Naive thymus-derived CD8-positive, alpha-beta T cell (primary cell): ENCODE measurements at regions not wholly inside any gene's neighbourhood (a gene's known extent, or its start where the extent isn't known, plus 50 kb on each side); places are given as distances from the start of the nearest gene placed in this dataset.
A peak's percentile ranks its signal among the peaks of the same experiment; 100 is the strongest.

ENCODE experiments used
- ATAC-seq, 2 donors: fragments of 150-1000 bp; cut with Tn5 transposase in 1 of 2; sonication (Bioruptor Pico), chemical (Tn5 transposase) in 1 of 2; 1 replicate in 1 of 2; 2 replicates in 1 of 2; pipeline ENCODE4 v1.10.0; 2021; ENCODE audit warnings: mild to moderate bottlenecking in 2 of 2, moderate library complexity in 2 of 2
- POLR2A ChIA-PET: fragments of 350-600 bp; sonication (Branson Sonifier 250); formaldehyde crosslinking; loops from one replicate; lab custom pipeline; 2021; ENCODE audit warnings: antibody characterized with exemption; lab: Charles Lee
- DNase-seq, 10 donors: peaks; one replicate each; pipeline versions ENCODE4 v3.0.0 to v3.0.0-alpha.2; 2020 to 2022
- H3K27ac Mint-ChIP-seq, 10 donors: one replicate each; pipeline ENCODE4 v1.8.0; 2020 to 2022; ENCODE audit warnings: mild to moderate bottlenecking in 10 of 10, mixed read lengths in 10 of 10, moderate library complexity in 4 of 10, inconsistent platforms in 1 of 10
- H3K27me3 Mint-ChIP-seq, 5 donors: one replicate each; pipeline ENCODE4 v1.8.0; 2021 to 2022; ENCODE audit warnings: mixed read lengths in 5 of 5
- H3K36me3 Mint-ChIP-seq, 3 donors: one replicate each; pipeline ENCODE4 v1.8.0; 2020 to 2022; ENCODE audit warnings: mixed read lengths in 3 of 3, mild to moderate bottlenecking in 2 of 3, inconsistent platforms in 1 of 3
- H3K4me1 Mint-ChIP-seq, 4 donors: one replicate each; pipeline ENCODE4 v1.8.0; 2021 to 2022; ENCODE audit warnings: mixed read lengths in 4 of 4
- H3K4me3 Mint-ChIP-seq, 10 donors: one replicate each; pipeline ENCODE4 v1.8.0; 2020 to 2022; ENCODE audit warnings: mild to moderate bottlenecking in 10 of 10, mixed read lengths in 10 of 10, moderate library complexity in 6 of 10, inconsistent platforms in 1 of 10
- H3K9me3 Mint-ChIP-seq, 9 donors: one replicate each; pipeline ENCODE4 v1.8.0; 2020 to 2022; ENCODE audit warnings: mixed read lengths in 9 of 9, mild to moderate bottlenecking in 3 of 9, inconsistent platforms in 1 of 9, moderate library complexity in 1 of 9

GRCh38 chr5:40384782-40385390, 294.8 kb upstream of the PTGER4 start:
- Mint-ChIP-seq H3K27me3 (no peaks in the 10 kb centered on the region), H3K36me3 (no peaks in the 10 kb centered on the region), H3K4me3 (peak overlapping the region in 8 of 10 donors; percentile 5 to 68 (median 21)), H3K9me3 (peaks cover 0 to 3% (median 0%) of the 10 kb centered on the region in 9 donors), H3K4me1 (peaks cover 9 to 81% (median 56%) of the 10 kb centered on the region in 4 donors), H3K27ac (peak overlapping the region; percentile 1 to 81 (median 52))
- ATAC-seq, result peak; percentile 19 to 20
- POLR2A ChIA-PET, result interaction anchor here (1.3 to 3.5 kb wide), 4 partner anchors 16 to 56 kb away, joined by 3 to 15 read pairs (median 4); no protein-coding TSS in a partner anchor
- no peak for DNase-seq

- peaks cover 0 to 3% (median 0%) of the 10 kb centered on the region in 9 donors for H3K9me3 Mint-ChIP-seq
- no peaks in the 10 kb centered on the region for H3K36me3 Mint-ChIP-seq
- peaks cover 9 to 76% (median 50%) of the 10 kb centered on the region in 4 donors for H3K4me1 Mint-ChIP-seq
- ATAC-seq (peak; percentile 59 to 68), DNase-seq (peak in 1 of 10 donors; percentile 19)
- POLR2A ChIA-PET, result interaction anchor here (1.7 to 3.5 kb wide), 3 partner anchors 21 to 57 kb away, joined by 3 to 15 read pairs (median 5); no protein-coding TSS in a partner anchor
- no peaks in the 10 kb centered on the region for H3K27me3 Mint-ChIP-seq
- peak overlapping the region in 7 of 10 donors; percentile 27 to 68 (median 42) for H3K4me3 Mint-ChIP-seq
- peak overlapping the region; percentile 27 to 87 (median 76) for H3K27ac Mint-ChIP-seq
Measured at GRCh38 chr5:40383749-40384651, 295.7 kb upstream of the PTGER4 start.

- no peak for ATAC-seq
- peak overlapping the region in 4 of 10 donors; percentile 16 to 71 (median 36) for H3K27ac Mint-ChIP-seq
- H3K4me1 Mint-ChIP-seq, result peaks cover 15 to 81% (median 60%) of the 10 kb centered on the region in 4 donors
- H3K36me3 Mint-ChIP-seq, result no peaks in the 10 kb centered on the region
- H3K27me3 Mint-ChIP-seq, result no peaks in the 10 kb centered on the region
- POLR2A ChIA-PET, result no interaction called here
- no peak for DNase-seq
- peaks cover 0 to 3% (median 0%) of the 10 kb centered on the region in 9 donors for H3K9me3 Mint-ChIP-seq
- no peak overlapping the region for H3K4me3 Mint-ChIP-seq
Measured at GRCh38 chr5:40381676-40382363, 297.9 kb upstream of the PTGER4 start.

- DNase-seq (no peak), ATAC-seq (no peak)
- Mint-ChIP-seq H3K4me3 (no peak overlapping the region), H3K9me3 (peaks cover 0 to 3% (median 0%) of the 10 kb centered on the region in 9 donors), H3K27me3 (no peaks in the 10 kb centered on the region), H3K4me1 (peaks cover 15 to 80% (median 57%) of the 10 kb centered on the region in 4 donors), H3K27ac (peak overlapping the region in 2 of 10 donors; percentile 33 to 65), H3K36me3 (no peaks in the 10 kb centered on the region)
- POLR2A ChIA-PET, result no interaction called here
Measured at GRCh38 chr5:40381016-40381415, 298.7 kb upstream of the PTGER4 start.

- H3K36me3 Mint-ChIP-seq, result no peaks in the 10 kb centered on the region
- peak overlapping the region; percentile 29 to 95 (median 88) for H3K27ac Mint-ChIP-seq
- H3K9me3 Mint-ChIP-seq, result peaks cover 0 to 3% (median 0%) of the 10 kb centered on the region in 9 donors
- DNase-seq (peak in 4 of 10 donors; percentile 17 to 51 (median 49)), ATAC-seq (peak; percentile 69 to 88)
- H3K27me3 Mint-ChIP-seq, result no peaks in the 10 kb centered on the region
- H3K4me1 Mint-ChIP-seq, result peaks cover 7 to 61% (median 33%) of the 10 kb centered on the region in 4 donors
- POLR2A ChIA-PET, result interaction anchor here (0.7 kb wide), 1 partner anchor 237 kb away, joined by 3 read pairs; no protein-coding TSS in a partner anchor
- H3K4me3 Mint-ChIP-seq, result peak overlapping the region in 9 of 10 donors; percentile 15 to 62 (median 43)
Measured at GRCh38 chr5:40378396-40379177, 301.1 kb upstream of the PTGER4 start.

GRCh38 chr5:40376566-40376965, 303.1 kb upstream of the PTGER4 start:
- peaks cover 7 to 42% (median 23%) of the 10 kb centered on the region in 4 donors for H3K4me1 Mint-ChIP-seq
- H3K36me3 Mint-ChIP-seq, result no peaks in the 10 kb centered on the region
- DNase-seq, result no peak
- no peaks in the 10 kb centered on the region for H3K27me3 Mint-ChIP-seq
- H3K4me3 Mint-ChIP-seq, result no peak overlapping the region
- ATAC-seq, result no peak
- peak overlapping the region in 1 of 10 donors; percentile 2 for H3K27ac Mint-ChIP-seq
- POLR2A ChIA-PET, result interaction anchor here (1.1 kb wide), 1 partner anchor 34 kb away, joined by 4 read pairs; no protein-coding TSS in a partner anchor
- H3K9me3 Mint-ChIP-seq, result peaks cover 0 to 3% (median 0%) of the 10 kb centered on the region in 9 donors

GRCh38 chr5:40374853-40375252, 304.9 kb upstream of the PTGER4 start:
- H3K4me1 Mint-ChIP-seq, result peaks cover 7 to 36% (median 23%) of the 10 kb centered on the region in 4 donors
- no peak overlapping the region for H3K4me3 Mint-ChIP-seq
- H3K27ac Mint-ChIP-seq, result no peak overlapping the region
- POLR2A ChIA-PET, result no interaction called here
- no peaks in the 10 kb centered on the region for H3K27me3 Mint-ChIP-seq
- ATAC-seq (no peak), DNase-seq (no peak)
- H3K9me3 Mint-ChIP-seq, result peaks cover 0 to 9% (median 3%) of the 10 kb centered on the region in 9 donors
- H3K36me3 Mint-ChIP-seq, result peaks cover 0 to 4% (median 0%) of the 10 kb centered on the region in 3 donors

- ATAC-seq (no peak), DNase-seq (no peak)
- Mint-ChIP-seq H3K4me1 (peaks cover 7 to 11% (median 8%) of the 10 kb centered on the region in 4 donors), H3K36me3 (peaks cover 0 to 8% (median under 1%) of the 10 kb centered on the region in 3 donors), H3K27me3 (no peaks in the 10 kb centered on the region), H3K4me3 (no peak overlapping the region), H3K9me3 (peaks cover 0 to 17% (median 1%) of the 10 kb centered on the region in 9 donors), H3K27ac (peak overlapping the region in 5 of 10 donors; percentile 10 to 75 (median 30))
- POLR2A ChIA-PET, result interaction anchor here (1.0 kb wide), 1 partner anchor 312 kb away, joined by 3 read pairs; the partner anchor contains the start of gene PTGER4
Measured at GRCh38 chr5:40368200-40368599, 311.5 kb upstream of the PTGER4 start.

GRCh38 chr5:40367255-40367654, 312.5 kb upstream of the PTGER4 start:
- DNase-seq (peak in 5 of 10 donors; percentile 4 to 50 (median 33)), ATAC-seq (peak; percentile 70 to 76)
- Mint-ChIP-seq H3K4me3 (no peak overlapping the region), H3K9me3 (peaks cover 0 to 24% (median 4%) of the 10 kb centered on the region in 9 donors), H3K36me3 (peaks cover 0 to 8% (median 6%) of the 10 kb centered on the region in 3 donors), H3K27ac (peak overlapping the region in 8 of 10 donors; percentile 7 to 91 (median 58)), H3K4me1 (peaks cover 7 to 11% (median 8%) of the 10 kb centered on the region in 4 donors), H3K27me3 (no peaks in the 10 kb centered on the region)
- POLR2A ChIA-PET, result no interaction called here

GRCh38 chr5:40365342-40366330, 314.1 kb upstream of the PTGER4 start:
- H3K36me3 Mint-ChIP-seq, result peaks cover 0 to 6% (median 6%) of the 10 kb centered on the region in 3 donors
- no peak for ATAC-seq
- peaks cover 7 to 14% (median 10%) of the 10 kb centered on the region in 4 donors for H3K4me1 Mint-ChIP-seq

More at GRCh38 chr5:40365342-40366330, 314.1 kb upstream of the PTGER4 start:
- POLR2A ChIA-PET, result no interaction called here
- no peak for DNase-seq
- H3K4me3 Mint-ChIP-seq, result no peak overlapping the region
- no peaks in the 10 kb centered on the region for H3K27me3 Mint-ChIP-seq
- peak overlapping the region in 3 of 10 donors; percentile 1 to 48 (median 33) for H3K27ac Mint-ChIP-seq
- H3K9me3 Mint-ChIP-seq, result peaks cover 0 to 18% (median 4%) of the 10 kb centered on the region in 9 donors
